Stimulated activated CD8-positive, alpha-beta memory T cell treated with anti-CD3 and anti-CD28 coated beads, Interleukin-2, amount 100 ng/mL, for 1 hour (primary cell): ENCODE measurements at regions not wholly inside any gene's neighbourhood (a gene's known extent, or its start where the extent isn't known, plus 50 kb on each side); places are given as distances from the start of the nearest gene placed in this dataset.
"Not testable (repeated sequence)": the region's sequence is repeated elsewhere in the genome, so short reads cannot be mapped to it uniquely, and the experiment has no call there.

ENCODE experiments used
- DNase-seq, 2 donors: peaks; one replicate each; pipeline ENCODE4 v3.0.0-alpha.2; 2020; ENCODE audit warnings: low read depth in 2 of 2

DNA sequence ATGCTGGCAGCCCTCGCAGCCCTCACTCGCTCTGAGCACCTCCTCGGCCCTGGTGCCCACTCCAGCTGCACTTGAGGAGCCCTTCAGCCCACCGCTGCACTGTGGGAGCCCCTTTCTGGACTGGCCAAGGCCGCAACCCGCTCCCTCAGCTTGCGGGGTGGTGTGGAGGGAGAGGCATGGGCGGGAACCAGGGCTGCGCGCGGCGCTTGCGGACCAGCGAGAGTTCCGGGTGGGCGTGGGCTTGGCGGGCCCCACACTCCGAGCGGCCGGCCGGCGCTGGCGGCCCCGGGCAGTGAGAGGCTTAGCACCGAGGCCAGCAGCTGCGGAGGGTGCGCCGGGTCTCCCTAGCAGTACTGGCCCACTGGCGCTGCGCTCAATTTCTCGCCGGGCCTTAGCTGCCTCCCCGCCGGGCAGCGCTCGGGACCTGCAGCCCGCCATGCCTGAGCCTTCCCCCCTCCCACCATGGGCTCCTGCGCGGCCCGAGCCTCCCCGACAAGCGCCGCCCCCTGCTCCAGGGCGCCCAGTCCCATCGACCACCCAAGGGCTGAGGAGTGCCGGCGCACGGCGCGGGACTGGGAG is 283.7 kb upstream of the TMEM132C start:
- not testable (repeated sequence) for DNase-seq

DNA sequence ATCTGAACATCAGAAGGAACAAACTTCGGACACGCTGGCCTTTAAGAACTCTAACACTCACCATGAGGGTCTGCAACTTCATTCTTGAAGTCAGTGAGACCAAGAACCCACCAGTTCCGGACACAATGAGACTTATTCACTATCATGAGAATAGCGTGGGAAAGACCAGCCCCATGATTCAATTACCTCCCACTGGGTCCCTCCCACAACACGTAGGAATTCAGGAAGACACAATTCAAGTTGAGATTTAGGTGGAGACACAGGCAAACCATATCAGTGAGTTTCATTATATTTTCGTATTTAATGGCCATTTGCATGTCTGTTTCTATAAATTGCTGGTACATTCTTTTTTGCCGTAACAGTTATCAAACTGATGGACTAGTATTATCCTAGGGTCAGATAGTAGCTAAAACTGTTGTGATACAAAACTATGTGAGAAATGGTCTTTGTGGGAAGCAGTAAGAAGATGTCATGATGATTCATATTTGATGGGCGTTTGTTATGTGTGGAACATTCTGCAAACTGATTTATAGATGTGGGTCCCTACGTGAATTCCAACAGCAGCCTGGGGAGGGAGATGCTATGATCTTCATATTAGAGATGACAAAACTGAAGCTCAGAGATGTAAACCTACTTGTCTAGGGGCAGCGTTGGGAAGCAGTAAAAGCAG is 282.4 kb upstream of the TMEM132C start:
- no peak for DNase-seq

DNA sequence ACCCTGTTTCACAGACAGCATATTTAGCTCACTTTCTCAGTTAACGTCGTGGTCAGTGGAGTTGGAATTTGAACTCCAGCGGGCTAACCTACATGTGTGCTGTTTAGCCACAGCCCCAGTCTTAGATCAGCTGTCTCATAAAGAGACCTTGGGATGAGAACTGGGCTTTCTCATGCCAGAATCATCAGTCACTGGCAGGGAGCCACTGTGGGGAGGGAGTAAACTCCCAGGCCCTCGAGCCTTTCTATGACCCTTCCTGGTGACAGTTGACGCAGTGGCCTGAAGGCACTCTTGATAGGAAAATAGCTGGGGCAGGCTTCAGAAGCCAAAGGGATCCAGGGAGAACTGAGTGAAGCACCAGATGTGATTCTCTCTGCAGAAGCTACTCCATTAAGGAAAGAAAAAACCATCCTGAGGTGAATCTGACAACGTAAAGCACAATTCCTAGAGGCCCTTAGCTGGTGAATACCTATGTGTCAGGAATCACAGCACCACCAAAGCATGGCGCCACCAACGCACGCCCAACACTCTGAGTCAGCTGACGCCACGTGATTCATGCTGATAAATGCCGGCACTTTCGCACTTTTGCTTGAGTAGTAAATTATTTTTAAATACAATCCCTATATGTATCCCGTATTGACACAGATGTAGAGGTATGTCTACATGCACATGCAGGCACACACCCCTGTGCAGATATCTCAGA is 279.6 kb upstream of the TMEM132C start:
- DNase-seq: no peak

DNA sequence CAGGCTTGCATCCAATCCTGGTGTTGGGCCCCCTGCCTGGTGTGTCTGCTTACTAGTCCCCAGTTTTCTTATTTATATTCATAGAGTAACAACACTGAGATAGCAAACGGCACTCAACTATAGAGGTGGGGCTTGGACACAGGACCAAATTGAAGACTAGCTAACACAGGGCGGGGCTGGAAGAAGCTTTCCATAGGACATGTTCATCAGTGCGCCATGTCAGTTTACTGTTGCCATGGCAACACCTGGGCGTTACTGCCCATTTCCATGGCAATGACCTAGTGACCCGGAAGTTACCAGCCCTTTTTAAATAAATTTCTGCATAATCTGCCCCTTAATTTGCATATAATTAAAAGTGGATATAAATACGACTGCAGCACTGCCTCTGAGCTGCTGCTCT is 275.5 kb upstream of the TMEM132C start:
- DNase-seq: no peak

DNA sequence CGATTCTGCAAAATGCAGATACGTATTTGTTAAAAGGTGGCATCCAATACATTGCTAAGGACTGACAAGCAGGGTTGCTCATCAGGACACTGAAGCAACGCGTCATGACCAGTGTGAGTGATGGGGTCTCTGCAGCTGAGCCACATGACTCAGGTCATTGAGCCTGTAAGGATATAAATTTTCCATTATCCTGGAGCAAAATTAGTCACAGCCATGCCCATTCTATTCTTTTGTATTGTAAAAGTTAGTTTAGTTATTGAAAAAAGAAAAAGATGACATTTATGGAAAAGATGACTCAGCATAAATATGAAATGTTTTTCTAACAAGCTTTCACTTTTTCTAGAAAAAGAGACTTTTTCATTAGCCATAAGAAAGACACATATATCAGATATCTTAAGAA is 268.0 kb upstream of the TMEM132C start:
- DNase-seq: no peak

DNA sequence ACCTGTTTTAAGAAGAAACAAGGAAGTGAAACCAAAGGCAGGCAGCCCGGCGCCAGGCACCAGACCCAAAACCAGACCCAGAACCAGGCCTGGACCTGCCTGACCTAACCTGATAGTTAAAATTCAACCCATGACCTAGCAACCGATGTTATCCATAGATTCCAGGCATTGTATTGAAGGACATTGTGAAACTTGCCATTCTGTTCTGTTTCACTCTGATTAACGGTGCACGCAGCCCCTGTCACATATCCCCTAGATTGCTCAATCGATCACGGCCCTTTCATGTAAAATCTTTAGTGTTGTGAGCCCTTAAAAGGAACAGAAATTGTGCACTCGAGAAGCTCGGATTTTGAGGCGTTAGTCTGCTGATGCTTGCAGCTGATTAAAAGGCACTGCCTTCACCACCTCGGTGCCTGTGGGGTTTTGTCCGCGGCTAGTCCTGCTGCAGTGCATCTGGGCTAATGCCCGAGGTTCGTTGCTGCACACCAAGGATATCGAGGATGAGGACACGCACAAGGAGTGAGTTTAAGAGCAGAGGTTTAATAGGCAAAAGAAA is 262.5 kb upstream of the TMEM132C start:
- no peak for DNase-seq

DNA sequence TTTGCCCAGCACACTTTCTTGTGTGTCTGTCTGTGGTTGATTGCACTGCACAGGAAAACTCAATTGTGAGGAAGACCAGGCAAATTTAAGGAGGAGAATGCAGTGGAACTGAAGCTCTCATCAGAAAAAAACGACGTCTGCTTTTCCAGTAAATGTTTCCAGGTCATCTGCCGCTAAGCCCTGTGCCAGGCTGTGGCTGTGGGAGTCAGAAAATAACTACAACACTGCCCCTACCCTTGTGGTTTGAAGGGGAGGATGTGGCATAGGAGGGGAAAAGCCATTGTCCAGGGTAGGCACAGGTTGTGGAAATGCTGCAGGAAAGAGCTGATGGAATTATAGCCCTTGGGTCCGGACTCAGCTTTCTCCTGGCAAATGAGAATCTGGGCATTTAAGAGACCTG is 259.7 kb upstream of the TMEM132C start:
- DNase-seq: no peak

DNA sequence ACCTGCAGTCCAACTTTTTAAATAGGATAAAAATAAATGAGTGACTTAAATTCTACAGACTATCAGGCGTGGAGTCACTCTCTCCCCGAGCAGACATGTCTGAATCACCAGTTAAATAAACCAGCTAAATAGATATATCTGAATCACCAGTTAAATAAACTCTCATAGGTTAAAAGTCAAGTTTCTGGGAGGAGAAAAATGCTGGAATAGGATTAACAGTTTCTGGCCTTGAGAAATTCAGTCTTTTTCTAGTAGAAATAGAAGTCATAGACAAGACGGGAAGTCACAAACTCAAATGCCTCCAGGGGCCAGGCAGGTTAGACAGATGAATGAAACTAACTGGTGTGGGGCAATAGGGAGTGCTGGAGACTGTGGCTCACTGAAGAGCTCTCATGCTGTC is 258.6 kb upstream of the TMEM132C start:
- no peak for DNase-seq

DNA sequence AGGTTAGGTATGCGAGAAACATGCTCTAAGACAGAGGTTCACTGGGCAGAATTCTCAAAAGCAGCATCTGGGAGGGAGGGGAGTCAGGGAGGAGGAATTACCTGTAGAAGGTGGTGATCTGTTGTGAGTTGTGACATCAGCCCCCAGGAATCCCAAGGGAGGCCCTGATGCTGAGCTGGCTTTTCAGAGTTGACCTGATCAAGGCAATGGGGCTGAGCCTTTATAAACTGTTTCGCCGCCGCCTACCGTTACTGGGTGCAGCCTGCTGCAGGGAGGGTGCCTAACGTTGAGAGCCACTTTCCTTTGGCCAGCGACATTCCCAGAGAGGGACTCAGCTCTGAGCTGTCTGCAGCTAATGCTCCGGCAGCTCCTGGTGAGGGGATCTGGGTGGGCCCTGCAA is 257.9 kb upstream of the TMEM132C start:
- no peak for DNase-seq

DNA sequence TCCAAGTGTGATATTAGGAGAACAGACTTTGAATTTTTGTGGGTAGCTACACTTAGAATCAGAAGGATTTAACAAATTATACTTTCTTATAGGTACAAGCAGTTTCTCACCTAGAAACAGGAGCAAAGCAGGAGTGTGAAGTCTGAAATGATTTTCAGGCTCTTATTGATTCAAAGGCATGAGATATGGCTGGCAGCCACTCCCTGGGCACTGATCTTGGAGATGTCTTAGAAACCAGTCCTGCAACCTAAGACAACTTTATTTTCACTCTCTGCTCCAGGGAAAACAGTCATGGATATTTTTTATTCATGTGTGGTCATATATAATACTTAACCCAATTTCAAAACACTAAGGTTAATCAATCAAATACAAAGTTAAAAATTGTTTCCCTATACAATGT is 254.9 kb upstream of the TMEM132C start:
- no peak for DNase-seq

DNA sequence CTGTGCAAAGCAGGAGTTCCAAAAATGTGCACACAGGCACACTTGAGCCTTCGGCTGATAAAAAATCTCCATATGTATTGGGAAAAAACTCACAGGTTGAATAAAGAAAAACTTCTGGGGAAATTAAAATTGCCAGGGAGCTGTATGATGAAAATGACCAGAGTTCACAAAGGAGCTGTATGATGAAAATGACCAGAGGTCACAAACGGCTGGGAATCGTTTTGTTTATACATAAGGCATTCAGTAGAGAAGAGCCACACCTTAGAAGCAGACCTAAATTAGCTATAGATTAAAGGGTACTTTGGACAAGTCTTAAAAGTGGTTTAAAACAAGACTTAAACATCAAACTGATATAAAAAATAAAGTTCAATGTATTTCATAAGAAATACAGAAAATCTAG is 251.7 kb upstream of the TMEM132C start:
- DNase-seq: no peak

DNA sequence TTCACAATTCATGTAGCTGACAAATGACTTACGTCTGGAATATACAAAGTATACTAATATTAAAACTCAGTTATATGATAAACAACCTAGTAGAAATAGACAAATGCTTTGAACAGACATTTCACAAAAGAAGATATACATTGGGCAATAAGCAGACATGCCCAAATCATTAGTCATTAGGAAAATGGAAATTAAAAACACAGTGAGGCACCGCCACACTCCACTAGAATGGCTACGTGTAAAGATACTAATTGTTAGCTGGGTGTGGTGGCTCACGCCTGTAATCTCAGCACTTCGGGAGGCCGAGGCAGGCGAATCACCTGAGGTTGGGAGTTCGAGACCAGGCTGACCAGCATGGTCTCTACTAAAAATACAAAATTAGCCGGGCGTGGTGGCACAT is 248.9 kb upstream of the TMEM132C start:
- no peak for DNase-seq

DNA sequence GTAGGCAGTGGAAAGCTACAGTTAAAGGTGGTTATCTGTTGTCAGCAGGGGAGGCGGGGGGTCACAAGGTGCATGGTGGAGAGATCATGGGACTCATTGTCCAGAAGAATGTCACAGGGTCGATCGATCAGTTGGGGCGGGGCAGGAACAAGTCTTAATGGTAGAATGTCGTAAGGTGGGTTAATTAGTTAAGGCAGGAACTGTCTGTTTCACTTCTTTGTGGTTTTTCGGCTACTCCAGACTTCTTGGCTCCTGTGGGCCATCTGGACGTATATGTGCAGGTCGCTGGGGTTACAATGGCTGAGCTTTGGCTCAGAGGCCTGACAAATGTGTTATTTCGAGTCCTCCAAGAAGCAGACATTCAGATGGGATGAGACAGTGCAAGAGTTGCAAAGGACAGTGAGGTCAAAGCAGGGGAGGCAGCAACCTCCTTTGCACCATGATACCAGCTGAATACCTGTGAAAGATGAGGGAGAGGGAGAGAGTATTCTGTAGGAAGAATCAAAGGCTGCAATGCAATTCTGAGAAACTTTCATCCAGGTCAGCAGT is 246.9 kb upstream of the TMEM132C start:
- DNase-seq: no peak

DNA sequence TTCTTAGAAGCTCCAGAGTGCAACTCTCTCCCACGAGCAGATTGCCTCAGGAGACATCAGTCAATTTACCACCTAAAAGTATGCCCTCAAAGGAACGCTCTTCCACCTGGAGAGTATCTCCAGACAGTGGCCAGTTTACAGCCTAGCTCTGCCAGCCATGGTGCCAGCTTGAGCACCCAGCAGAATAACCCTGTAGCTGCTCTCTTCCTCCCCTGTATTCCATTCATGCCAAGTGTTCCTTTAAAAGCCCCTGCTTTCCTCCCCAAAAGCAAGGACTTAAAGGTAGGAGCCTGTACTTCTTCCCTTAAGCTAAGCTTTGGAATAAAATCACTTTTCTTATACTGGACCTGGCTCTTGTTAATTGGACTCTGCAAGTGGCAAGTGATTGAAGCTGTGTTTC is 245.4 kb upstream of the TMEM132C start:
- DNase-seq: no peak

DNA sequence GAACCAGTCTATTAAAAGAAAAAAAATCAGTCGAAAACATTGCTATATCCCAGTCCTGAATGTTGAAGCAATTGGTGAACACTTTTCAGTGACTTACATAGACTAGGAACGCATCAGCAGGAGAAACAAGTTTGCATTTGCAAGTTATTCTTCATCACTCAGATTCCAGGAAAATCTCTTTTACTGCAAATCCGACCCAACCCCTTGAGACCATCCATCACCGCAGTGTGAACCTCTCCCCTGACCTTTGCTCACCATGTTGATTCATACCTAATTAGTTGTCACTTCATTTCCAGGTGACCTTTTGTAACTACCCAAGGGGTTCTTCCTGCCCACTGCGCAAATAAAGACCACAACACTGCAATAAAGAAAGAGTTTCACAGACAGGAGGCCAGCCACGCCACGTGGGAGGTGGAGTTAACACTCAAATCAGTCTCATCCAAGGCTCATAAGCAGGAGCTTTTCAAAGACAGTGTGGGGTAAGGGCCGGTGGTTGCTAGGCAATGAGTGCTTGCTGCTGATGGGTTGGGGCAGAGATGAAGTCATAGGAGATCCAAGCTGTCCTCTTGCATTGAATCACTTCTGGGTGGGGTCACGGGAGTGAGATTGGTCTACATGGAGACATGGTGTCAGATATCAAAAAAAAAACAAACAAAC is 241.3 kb upstream of the TMEM132C start:
- no peak for DNase-seq

DNA sequence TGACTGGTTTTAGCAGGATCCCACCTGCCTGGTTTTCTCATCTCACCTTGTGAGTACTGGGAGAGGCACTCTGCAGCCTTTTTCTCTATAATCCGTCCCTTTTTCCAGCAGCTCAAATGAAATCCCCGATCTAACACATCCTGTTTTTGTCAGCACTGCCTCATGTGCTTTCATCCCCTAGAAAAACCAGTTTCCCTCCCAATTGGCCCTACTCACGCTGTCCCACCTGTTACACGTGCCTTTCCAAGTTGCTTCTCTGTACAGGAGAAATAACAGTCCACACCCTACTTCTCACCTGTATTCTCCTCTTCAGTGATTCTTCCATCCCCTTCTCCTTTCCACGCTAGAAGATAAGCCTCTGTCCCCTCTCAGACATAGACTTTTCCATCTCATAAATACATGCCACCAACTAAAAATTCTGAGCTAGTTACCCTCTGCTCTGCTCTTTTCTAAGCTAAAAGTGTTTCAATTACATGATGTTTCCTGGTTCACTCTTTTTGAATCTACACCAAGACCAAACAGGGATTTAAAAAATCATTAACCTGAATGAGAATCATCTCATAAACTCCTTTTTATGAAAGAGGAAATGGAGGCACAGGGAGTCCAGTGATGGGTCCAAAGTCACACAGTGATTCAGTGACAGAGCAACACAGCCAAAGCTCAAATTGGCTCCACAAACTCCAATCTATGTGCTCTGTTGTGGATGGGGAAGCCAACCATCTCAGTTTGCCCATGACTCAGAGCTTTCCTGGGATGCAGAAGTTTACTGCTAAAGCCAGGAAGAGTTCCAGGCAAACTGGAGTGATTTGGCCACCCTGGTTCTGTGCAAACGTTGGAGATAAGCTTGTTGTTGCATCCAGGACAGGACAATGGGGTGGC is 240.0 kb upstream of the TMEM132C start:
- no peak for DNase-seq

DNA sequence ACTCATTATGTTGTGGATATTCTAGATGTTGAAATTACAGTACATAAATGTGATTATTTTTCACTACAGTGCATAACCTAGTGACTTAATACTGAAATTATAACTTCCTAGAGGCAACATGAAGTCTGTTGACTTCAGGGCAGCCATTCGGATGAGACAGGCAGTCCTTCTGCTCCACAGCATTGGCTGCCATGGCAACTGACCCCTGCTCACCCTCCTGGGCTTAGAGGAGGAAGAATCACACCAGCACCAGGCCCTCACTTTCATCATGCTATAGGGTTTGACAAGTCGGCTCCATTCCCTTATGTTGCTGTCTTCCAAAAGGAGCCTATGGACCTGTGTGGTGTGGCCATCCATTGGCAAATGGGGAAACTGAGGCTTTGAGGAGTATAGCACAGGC is 233.5 kb upstream of the TMEM132C start:
- DNase-seq: no peak

DNA sequence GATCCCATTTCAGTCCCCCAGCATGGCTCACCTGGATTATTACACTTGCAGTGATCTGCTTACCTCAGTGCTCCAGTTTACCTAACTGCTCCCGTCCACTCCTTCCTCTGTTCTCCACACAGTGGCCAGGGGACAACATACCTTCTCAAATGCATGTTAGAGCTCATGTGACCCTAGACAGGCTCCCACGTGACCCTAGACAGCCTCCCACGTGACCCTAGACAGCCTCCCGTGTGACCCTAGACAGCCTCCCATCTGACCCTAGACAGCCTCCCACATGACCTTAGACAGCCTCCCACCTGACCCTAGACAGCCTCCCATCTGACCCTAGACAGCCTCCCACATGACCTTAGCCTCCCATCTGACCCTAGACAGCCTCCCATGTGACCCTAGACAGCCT is 226.0 kb upstream of the TMEM132C start:
- DNase-seq: no peak

DNA sequence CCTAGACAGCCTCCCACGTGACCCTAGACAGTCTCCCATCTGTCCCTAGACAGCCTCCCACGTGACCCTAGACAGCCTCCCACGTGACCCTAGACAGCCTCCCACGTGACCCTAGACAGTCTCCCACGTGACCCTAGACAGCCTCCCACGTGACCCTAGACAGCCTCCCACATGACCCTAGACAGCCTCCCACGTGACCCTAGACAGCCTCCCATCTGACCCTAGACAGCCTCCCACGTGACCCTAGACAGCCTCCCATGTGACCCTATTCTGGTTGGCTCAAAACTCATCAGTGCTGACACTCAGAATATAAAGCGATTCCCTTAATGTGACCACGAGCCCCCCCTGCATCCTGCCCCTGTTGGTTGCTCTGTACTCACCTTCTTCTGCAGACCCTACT is 224.7 kb upstream of the TMEM132C start:
- DNase-seq: not testable (repeated sequence)

DNA sequence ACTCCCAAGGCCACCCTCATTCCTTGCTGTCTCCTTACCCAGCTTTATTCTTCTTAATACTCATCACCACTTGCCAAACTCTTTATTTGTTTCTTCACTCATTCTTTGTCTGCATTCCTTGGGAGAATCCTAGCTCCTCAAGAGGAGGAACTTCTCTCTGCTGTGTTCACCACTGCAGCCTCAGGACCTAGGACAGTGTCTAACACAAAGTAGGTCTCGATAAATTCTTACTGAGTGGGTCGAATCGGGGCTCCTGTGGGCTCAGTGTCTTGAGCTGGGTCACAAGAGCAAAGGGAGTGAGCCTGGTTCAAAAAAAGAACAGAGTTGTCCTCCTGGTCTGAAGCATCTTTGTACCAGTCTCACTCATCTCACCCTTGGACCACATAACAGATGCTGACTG is 224.1 kb upstream of the TMEM132C start:
- DNase-seq: no peak

DNA sequence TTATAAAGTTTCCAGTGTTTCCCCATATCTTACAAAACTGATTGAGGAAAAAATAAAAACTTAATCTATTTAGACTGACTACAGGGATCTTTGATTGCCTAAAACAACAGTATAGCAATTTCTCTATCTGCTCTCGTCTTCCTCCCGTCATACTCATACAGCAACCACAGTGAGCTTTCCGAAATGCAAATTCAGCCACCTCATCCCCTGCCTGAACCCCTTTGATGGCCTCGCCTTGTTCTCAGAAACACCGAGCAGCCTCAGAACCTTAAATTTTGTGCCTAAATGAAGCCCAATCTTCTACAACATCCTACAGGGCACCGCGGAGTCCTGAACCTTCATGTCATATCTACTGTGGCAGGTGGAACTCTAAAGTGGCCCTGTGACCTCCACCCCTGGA is 223.7 kb upstream of the TMEM132C start:
- no peak for DNase-seq
